Mucosa of rectum (tissue), 2 donors: ENCODE measurements at regions not wholly inside any gene's neighbourhood (a gene's known extent, or its start where the extent isn't known, plus 50 kb on each side); places are given as distances from the start of the nearest gene placed in this dataset.
"Not testable (repeated sequence)": the region's sequence is repeated elsewhere in the genome, so short reads cannot be mapped to it uniquely, and the experiment has no call there.

Source experiments
- H3K27ac ChIP-seq, 2 donors: one replicate each; pipeline ENCODE4 v1.7.0; 2013; ENCODE audit warnings: inconsistent platforms in 2 of 2, low read depth in 2 of 2, low read length in 2 of 2
- H3K27me3 ChIP-seq, 2 donors: one replicate each; pipeline ENCODE4 v1.7.0; 2013; ENCODE audit warnings: low read length in 2 of 2; ENCODE audit not compliant: control insufficient read depth in 2 of 2, insufficient read depth in 2 of 2
- H3K36me3 ChIP-seq, 2 donors: one replicate each; pipeline ENCODE4 v1.7.0; 2013; ENCODE audit warnings: low read length in 2 of 2; ENCODE audit not compliant: control insufficient read depth in 2 of 2, insufficient read depth in 2 of 2
- H3K4me1 ChIP-seq, 2 donors: one replicate each; pipeline ENCODE4 v1.7.0; 2013; ENCODE audit warnings: low read length in 2 of 2, mild to moderate bottlenecking in 1 of 2; ENCODE audit not compliant: control insufficient read depth in 2 of 2, insufficient read depth in 2 of 2
- H3K4me3 ChIP-seq, 2 donors: one replicate each; pipeline ENCODE4 v1.7.0; 2013; ENCODE audit warnings: low read length in 2 of 2
- H3K9ac ChIP-seq, 2 donors: one replicate each; pipeline ENCODE4 v1.7.0; 2013; ENCODE audit warnings: low read length in 2 of 2, low read depth in 1 of 2, mild to moderate bottlenecking in 1 of 2
- H3K9me3 ChIP-seq, 2 donors: one replicate each; pipeline ENCODE4 v1.7.0; 2013; ENCODE audit warnings: low read length in 2 of 2; ENCODE audit not compliant: control insufficient read depth in 2 of 2
- donor health status: healthy.
- donor health status: Normal muscosa, but diverticular disease.

- Histone ChIP-seq H3K36me3 (no peaks in the 10 kb centered on the region), H3K9me3 (no peaks in the 10 kb centered on the region), H3K4me1 (no peaks in the 10 kb centered on the region), H3K9ac (no peak overlapping the region), H3K27ac (no peak overlapping the region), H3K4me3 (no peak overlapping the region), H3K27me3 (no peaks in the 10 kb centered on the region)
These were observed 146.4 kb downstream of the CCER1 start for GRCh38 chr12:90808568-90808967.

GRCh38 chr12:90802727-90803126 is 152.2 kb downstream of the CCER1 start:
- Histone ChIP-seq H3K4me1 (no peaks in the 10 kb centered on the region), H3K36me3 (no peaks in the 10 kb centered on the region), H3K4me3 (no peak overlapping the region), H3K27ac (no peak overlapping the region), H3K27me3 (no peaks in the 10 kb centered on the region), H3K9me3 (no peaks in the 10 kb centered on the region), H3K9ac (no peak overlapping the region)

- H3K4me1 ChIP-seq, result no peaks in the 10 kb centered on the region
- H3K9ac ChIP-seq, result no peak overlapping the region
- no peak overlapping the region for H3K27ac ChIP-seq
- no peaks in the 10 kb centered on the region for H3K36me3 ChIP-seq
- H3K27me3 ChIP-seq, result no peaks in the 10 kb centered on the region
- H3K9me3 ChIP-seq, result no peaks in the 10 kb centered on the region
- no peak overlapping the region for H3K4me3 ChIP-seq
These were observed 153.2 kb downstream of the CCER1 start for GRCh38 chr12:90801776-90802175.

DNA sequence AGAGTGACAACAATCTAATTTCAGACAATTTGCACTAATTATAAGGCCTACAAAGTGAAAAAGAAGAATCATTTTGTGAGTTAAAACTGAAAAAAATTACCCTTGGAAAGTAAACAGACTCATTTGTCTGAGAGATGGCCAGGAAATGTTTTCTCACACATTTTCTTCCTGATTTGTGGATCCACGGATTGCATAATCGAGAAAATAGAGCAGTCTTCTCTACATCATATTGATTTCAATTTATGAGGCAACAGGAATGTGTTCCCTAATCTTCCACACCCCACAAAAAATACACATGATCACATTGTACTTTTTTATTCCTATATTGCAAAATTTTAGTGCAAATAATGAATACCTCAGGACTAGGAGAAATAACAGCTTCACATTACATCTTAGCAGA is 160.8 kb downstream of the CCER1 start:
- no peak overlapping the region for H3K9ac ChIP-seq
- H3K9me3 ChIP-seq, result no peaks in the 10 kb centered on the region
- H3K4me1 ChIP-seq, result no peaks in the 10 kb centered on the region
- H3K27me3 ChIP-seq, result no peaks in the 10 kb centered on the region
- no peak overlapping the region for H3K27ac ChIP-seq
- H3K36me3 ChIP-seq, result no peaks in the 10 kb centered on the region
- H3K4me3 ChIP-seq, result no peak overlapping the region

GRCh38 chr12:90792718-90793117 is 162.3 kb downstream of the CCER1 start:
- H3K36me3 ChIP-seq, H3K9ac ChIP-seq, H3K4me1 ChIP-seq: not testable (repeated sequence)

DNA sequence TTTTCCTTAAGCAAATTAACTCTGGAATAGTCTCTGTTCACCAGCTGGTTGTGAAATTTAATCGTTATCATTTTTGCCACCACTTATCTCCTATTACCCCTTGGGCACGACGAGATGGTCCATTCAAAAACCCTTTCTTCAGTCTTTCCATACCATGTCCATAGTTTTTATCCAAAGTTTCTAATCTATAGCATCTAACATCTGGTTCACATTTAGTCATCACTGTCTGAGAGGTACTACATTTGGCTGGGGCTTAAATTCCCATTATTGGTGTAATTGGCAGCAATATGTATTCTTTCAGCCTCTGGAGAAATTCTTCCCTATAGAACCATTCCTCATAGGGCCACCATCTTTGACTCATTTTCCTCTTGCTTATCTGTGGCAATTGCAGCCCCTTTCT is 163.5 kb downstream of the CCER1 start:
- Histone ChIP-seq H3K27me3 (no peaks in the 10 kb centered on the region), H3K27ac (no peak overlapping the region), H3K9me3 (no peaks in the 10 kb centered on the region), H3K4me3 (no peak overlapping the region), H3K4me1 (no peaks in the 10 kb centered on the region), H3K9ac (no peak overlapping the region), H3K36me3 (no peaks in the 10 kb centered on the region)

More at GRCh38 chr12:90792718-90793117, 162.3 kb downstream of the CCER1 start:
- H3K9me3 ChIP-seq, H3K27ac ChIP-seq, H3K27me3 ChIP-seq, H3K4me3 ChIP-seq: not testable (repeated sequence)

GRCh38 chr12:90790747-90791146 is 164.2 kb downstream of the CCER1 start:
- Histone ChIP-seq H3K4me1 (no peaks in the 10 kb centered on the region), H3K9ac (no peak overlapping the region), H3K9me3 (no peaks in the 10 kb centered on the region), H3K4me3 (no peak overlapping the region), H3K27me3 (no peaks in the 10 kb centered on the region), H3K36me3 (no peaks in the 10 kb centered on the region), H3K27ac (no peak overlapping the region)

GRCh38 chr12:90773491-90773890 is 181.5 kb downstream of the CCER1 start:
- Histone ChIP-seq H3K4me1 (no peaks in the 10 kb centered on the region), H3K27me3 (no peaks in the 10 kb centered on the region), H3K9ac (no peak overlapping the region), H3K27ac (no peak overlapping the region), H3K4me3 (no peak overlapping the region), H3K36me3 (no peaks in the 10 kb centered on the region), H3K9me3 (no peaks in the 10 kb centered on the region)

GRCh38 chr12:90770861-90771260 is 184.1 kb downstream of the CCER1 start:
- Histone ChIP-seq H3K36me3 (no peaks in the 10 kb centered on the region), H3K27ac (no peak overlapping the region), H3K4me3 (no peak overlapping the region), H3K27me3 (no peaks in the 10 kb centered on the region), H3K9me3 (no peaks in the 10 kb centered on the region), H3K4me1 (no peaks in the 10 kb centered on the region), H3K9ac (no peak overlapping the region)

GRCh38 chr12:90757957-90758356 is 197.0 kb downstream of the CCER1 start:
- H3K36me3 ChIP-seq, result no peaks in the 10 kb centered on the region
- H3K27ac ChIP-seq, result no peak overlapping the region
- no peak overlapping the region for H3K4me3 ChIP-seq
- H3K9ac ChIP-seq, result no peak overlapping the region
- H3K27me3 ChIP-seq, result no peaks in the 10 kb centered on the region
- H3K4me1 ChIP-seq, result no peaks in the 10 kb centered on the region
- no peaks in the 10 kb centered on the region for H3K9me3 ChIP-seq

DNA sequence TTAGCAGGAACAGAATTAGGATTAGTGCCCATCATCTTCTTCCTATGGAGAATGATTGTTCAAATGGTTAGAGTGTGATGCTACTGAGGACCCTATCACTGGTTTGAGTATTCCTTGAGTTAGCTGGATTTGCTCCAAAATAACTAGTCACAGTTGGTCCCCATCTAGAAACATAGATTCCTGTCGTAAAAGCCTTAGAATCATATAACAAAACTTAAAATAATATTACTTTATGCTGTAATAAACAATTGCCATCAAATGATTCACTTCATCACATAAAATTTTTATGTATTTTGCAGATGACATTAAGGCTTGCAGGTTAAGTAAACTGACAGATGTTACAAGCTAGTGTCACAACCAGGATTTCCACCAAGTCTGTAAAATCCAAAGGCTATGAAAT is 209.8 kb downstream of the CCER1 start:
- no peaks in the 10 kb centered on the region for H3K36me3 ChIP-seq
- no peaks in the 10 kb centered on the region for H3K4me1 ChIP-seq
- H3K9me3 ChIP-seq, result no peaks in the 10 kb centered on the region
- no peak overlapping the region for H3K9ac ChIP-seq
- no peaks in the 10 kb centered on the region for H3K27me3 ChIP-seq
- H3K27ac ChIP-seq, result no peak overlapping the region
- no peak overlapping the region for H3K4me3 ChIP-seq
